ENCODE measurements at regions not wholly inside any gene's neighbourhood (a gene's known extent, or its start where the extent isn't known, plus 50 kb on each side); places are given as distances from the start of the nearest gene placed in this dataset.

DNA sequence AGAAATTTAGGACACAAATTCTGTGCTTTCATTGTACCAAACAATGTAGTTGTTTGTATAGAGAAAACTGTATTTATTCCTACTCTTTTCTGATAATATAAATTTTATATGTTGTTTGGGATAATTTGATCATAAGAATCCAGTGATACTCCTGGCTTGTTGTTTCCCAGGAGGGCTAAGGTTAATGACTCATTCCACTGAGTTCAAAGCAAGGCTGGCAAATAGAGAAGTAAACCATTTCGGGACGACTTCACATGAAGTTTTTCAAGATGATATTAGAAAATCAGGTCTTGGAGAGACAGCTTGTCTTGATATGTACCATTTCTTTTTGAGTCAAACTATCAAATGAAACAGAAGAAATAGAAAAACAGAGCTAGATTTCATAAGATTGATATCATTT lies 326.1 kb upstream of the CNR1 start:
- Histone ChIP-seq H2AFZ (ENCODE audit: low read length) (no peak overlapping the region), H3K4me3 (replicated peaks in 1 of 4; ENCODE audit: control extremely low read depth in 1 of 4, insufficient read depth in 1 of 4, low read depth in 3 of 4, low read length in 4 of 4) (no peak overlapping the region), H3K4me1 (ENCODE audit: control insufficient read depth, extremely low read depth, insufficient read depth, low read length) (no peaks in the 10 kb centered on the region), H3K4me2 (ENCODE audit: extremely low read depth, insufficient read depth, low read length) (no peak overlapping the region), H3K36me3 (ENCODE audit: control insufficient read depth, insufficient read depth, low read length) (no peaks in the 10 kb centered on the region), H3K27me3 (ENCODE audit: control insufficient read depth, insufficient read depth, low read length) (no peaks in the 10 kb centered on the region), H3K27ac (ENCODE audit: insufficient read depth, low read length) (no peak overlapping the region), H3K9me3 (ENCODE audit: control insufficient read depth, insufficient read depth, low read depth, low read length) (no peaks in the 10 kb centered on the region), H3K9ac (ENCODE audit: insufficient read depth, low read length) (no peak overlapping the region), H3K79me2 (ENCODE audit: control insufficient read depth, insufficient read depth, low read length) (no peaks in the 10 kb centered on the region), H4K20me1 (ENCODE audit: control insufficient read depth, extremely low read depth, insufficient read depth, low read length) (no peaks in the 10 kb centered on the region)
- no peak for TF ChIP-seq EZH2 (IDR thresholded peaks at IDR 0.05; ENCODE audit: low read length, missing control alignments)
- TF ChIP-seq, protein P1, sequence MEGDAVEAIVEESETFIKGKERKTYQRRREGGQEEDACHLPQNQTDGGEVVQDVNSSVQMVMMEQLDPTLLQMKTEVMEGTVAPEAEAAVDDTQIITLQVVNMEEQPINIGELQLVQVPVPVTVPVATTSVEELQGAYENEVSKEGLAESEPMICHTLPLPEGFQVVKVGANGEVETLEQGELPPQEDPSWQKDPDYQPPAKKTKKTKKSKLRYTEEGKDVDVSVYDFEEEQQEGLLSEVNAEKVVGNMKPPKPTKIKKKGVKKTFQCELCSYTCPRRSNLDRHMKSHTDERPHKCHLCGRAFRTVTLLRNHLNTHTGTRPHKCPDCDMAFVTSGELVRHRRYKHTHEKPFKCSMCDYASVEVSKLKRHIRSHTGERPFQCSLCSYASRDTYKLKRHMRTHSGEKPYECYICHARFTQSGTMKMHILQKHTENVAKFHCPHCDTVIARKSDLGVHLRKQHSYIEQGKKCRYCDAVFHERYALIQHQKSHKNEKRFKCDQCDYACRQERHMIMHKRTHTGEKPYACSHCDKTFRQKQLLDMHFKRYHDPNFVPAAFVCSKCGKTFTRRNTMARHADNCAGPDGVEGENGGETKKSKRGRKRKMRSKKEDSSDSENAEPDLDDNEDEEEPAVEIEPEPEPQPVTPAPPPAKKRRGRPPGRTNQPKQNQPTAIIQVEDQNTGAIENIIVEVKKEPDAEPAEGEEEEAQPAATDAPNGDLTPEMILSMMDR (conservative IDR thresholded peaks at IDR 0.05 in 1 of 2, IDR thresholded peaks at IDR 0.05 in 1 of 2; ENCODE audit: low read depth in 1 of 2, low read length in 2 of 2), result no peak
- DNase-seq (ENCODE audit: low read depth in 2 of 2), result no peak

- Histone ChIP-seq H2AFZ (ENCODE audit: low read length) (no peak overlapping the region), H3K4me3 (replicated peaks in 1 of 4; ENCODE audit: control extremely low read depth in 1 of 4, insufficient read depth in 1 of 4, low read depth in 3 of 4, low read length in 4 of 4) (no peak overlapping the region), H3K9ac (ENCODE audit: insufficient read depth, low read length) (no peak overlapping the region), H3K4me1 (ENCODE audit: control insufficient read depth, extremely low read depth, insufficient read depth, low read length) (no peaks in the 10 kb centered on the region), H3K4me2 (ENCODE audit: extremely low read depth, insufficient read depth, low read length) (no peak overlapping the region), H3K27ac (ENCODE audit: insufficient read depth, low read length) (no peak overlapping the region), H3K9me3 (ENCODE audit: control insufficient read depth, insufficient read depth, low read depth, low read length) (no peaks in the 10 kb centered on the region), H3K79me2 (ENCODE audit: control insufficient read depth, insufficient read depth, low read length) (no peaks in the 10 kb centered on the region), H3K36me3 (ENCODE audit: control insufficient read depth, insufficient read depth, low read length) (no peaks in the 10 kb centered on the region), H3K27me3 (ENCODE audit: control insufficient read depth, insufficient read depth, low read length) (no peaks in the 10 kb centered on the region), H4K20me1 (ENCODE audit: control insufficient read depth, extremely low read depth, insufficient read depth, low read length) (no peaks in the 10 kb centered on the region)
- TF ChIP-seq, protein P1 (conservative IDR thresholded peaks at IDR 0.05 in 1 of 2, IDR thresholded peaks at IDR 0.05 in 1 of 2; ENCODE audit: low read depth in 1 of 2, low read length in 2 of 2), result no peak
- no peak for TF ChIP-seq EZH2 (IDR thresholded peaks at IDR 0.05; ENCODE audit: low read length, missing control alignments)
- no peak for DNase-seq (ENCODE audit: low read depth in 2 of 2)
Observed at GRCh38 chr6:88491266-88491880, 325.2 kb upstream of the CNR1 start.

GRCh38 chr6:88490908-88491264 lies 324.7 kb upstream of the CNR1 start:
- H3K4me2 ChIP-seq (ENCODE audit: extremely low read depth, insufficient read depth, low read length), result no peak overlapping the region
- H3K36me3 ChIP-seq (ENCODE audit: control insufficient read depth, insufficient read depth, low read length), result no peaks in the 10 kb centered on the region
- TF ChIP-seq, protein P1 (conservative IDR thresholded peaks at IDR 0.05 in 1 of 2, IDR thresholded peaks at IDR 0.05 in 1 of 2; ENCODE audit: low read depth in 1 of 2, low read length in 2 of 2), result no peak
- TF ChIP-seq EZH2 (IDR thresholded peaks at IDR 0.05; ENCODE audit: low read length, missing control alignments), result no peak
- H3K4me3 ChIP-seq (replicated peaks in 1 of 4; ENCODE audit: control extremely low read depth in 1 of 4, insufficient read depth in 1 of 4, low read depth in 3 of 4, low read length in 4 of 4), result no peak overlapping the region
- no peaks in the 10 kb centered on the region for H3K9me3 ChIP-seq (ENCODE audit: control insufficient read depth, insufficient read depth, low read depth, low read length)
- H4K20me1 ChIP-seq (ENCODE audit: control insufficient read depth, extremely low read depth, insufficient read depth, low read length), result no peaks in the 10 kb centered on the region
- no peak overlapping the region for H3K9ac ChIP-seq (ENCODE audit: insufficient read depth, low read length)
- H3K79me2 ChIP-seq (ENCODE audit: control insufficient read depth, insufficient read depth, low read length), result no peaks in the 10 kb centered on the region
- no peaks in the 10 kb centered on the region for H3K27me3 ChIP-seq (ENCODE audit: control insufficient read depth, insufficient read depth, low read length)
- H3K27ac ChIP-seq (ENCODE audit: insufficient read depth, low read length), result no peak overlapping the region
- no peaks in the 10 kb centered on the region for H3K4me1 ChIP-seq (ENCODE audit: control insufficient read depth, extremely low read depth, insufficient read depth, low read length)
- no peak overlapping the region for H2AFZ ChIP-seq (ENCODE audit: low read length)
- DNase-seq (ENCODE audit: low read depth in 2 of 2), result peak in 1 of 2 donors; percentile 73

Data from fibroblast of lung (primary cell).